ENCODE measurements at regions not wholly inside any gene's neighbourhood (a gene's known extent, or its start where the extent isn't known, plus 50 kb on each side); places are given as distances from the start of the nearest gene placed in this dataset.
A peak's percentile ranks its signal among the peaks of the same experiment; 100 is the strongest.

- H3K4me3 Mint-ChIP-seq (ENCODE audit: unreplicated experiment) = no peak overlapping the region
- H3K4me1 ChIP-seq (ENCODE audit: insufficient read depth, low read length) = no peaks in the 10 kb centered on the region
- no peaks in the 10 kb centered on the region for H3K36me3 ChIP-seq (ENCODE audit: insufficient read depth, low read length)
- H3K4me1 Mint-ChIP-seq (ENCODE audit: low read depth, unreplicated experiment) = no peaks in the 10 kb centered on the region
- H3K4me3 ChIP-seq (ENCODE audit: insufficient read depth, low read depth, low read length) = no peak overlapping the region
- H2AFZ ChIP-seq (ENCODE audit: low read depth, low read length) = no peak overlapping the region
- TF ChIP-seq EZH2 (IDR thresholded peaks at IDR 0.05; ENCODE audit: insufficient read depth, low read length) (no peak), CTCF (IDR thresholded peaks at IDR 0.05; ENCODE audit: insufficient read depth, low read depth, low read length) (no peak)
- H3K4me2 ChIP-seq (ENCODE audit: low read length) = no peak overlapping the region
- no peaks in the 10 kb centered on the region for H3K79me2 ChIP-seq (ENCODE audit: insufficient read depth, low read length)
- no peak overlapping the region for H3K9ac ChIP-seq (ENCODE audit: low read length)
- no peaks in the 10 kb centered on the region for H3K9me3 ChIP-seq (ENCODE audit: insufficient read depth, low read depth, low read length)
- DNase-seq (ENCODE audit: low read depth) = no peak
- H3K36me3 Mint-ChIP-seq (ENCODE audit: low read depth, unreplicated experiment) = no peaks in the 10 kb centered on the region
- H3K27me3 Mint-ChIP-seq (ENCODE audit: low read depth, unreplicated experiment) = no peaks in the 10 kb centered on the region
- H4K20me1 ChIP-seq (ENCODE audit: insufficient read depth, low read length) = no peaks in the 10 kb centered on the region
- H3K27me3 ChIP-seq (ENCODE audit: insufficient read depth, low read length) = no peaks in the 10 kb centered on the region
- no peak for FAIRE-seq
- H3K9me3 Mint-ChIP-seq (ENCODE audit: unreplicated experiment) = no peaks in the 10 kb centered on the region
- no peak overlapping the region for H3K27ac Mint-ChIP-seq (ENCODE audit: unreplicated experiment)
- no peak overlapping the region for H3K27ac ChIP-seq (ENCODE audit: low read depth, low read length)
Measured at GRCh38 chr2:223688094-223688835, 86.1 kb upstream of the SCG2 start.

DNA sequence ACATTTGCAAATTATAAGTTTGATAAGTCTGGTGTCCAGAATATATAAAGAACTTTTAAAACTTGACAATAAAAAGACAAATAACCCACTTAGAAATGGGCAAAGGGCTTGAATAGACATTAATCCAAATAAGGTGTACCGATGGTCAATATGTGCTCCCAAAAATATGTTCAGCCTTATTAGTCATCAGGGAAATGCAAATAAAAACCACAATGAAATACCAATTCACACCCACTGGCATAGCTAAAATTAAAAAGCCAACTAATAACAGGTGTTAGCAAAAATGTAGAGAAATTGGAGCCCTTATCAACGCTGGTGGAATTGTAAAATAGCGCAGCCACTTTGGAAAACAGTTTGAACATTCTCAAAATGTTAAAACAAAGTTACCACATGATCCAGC lies 79.0 kb upstream of the SCG2 start:
- no peak for TF ChIP-seq EZH2 (IDR thresholded peaks at IDR 0.05; ENCODE audit: insufficient read depth, low read length)
- no peaks in the 10 kb centered on the region for H3K36me3 Mint-ChIP-seq (ENCODE audit: low read depth, unreplicated experiment)
- FAIRE-seq (no peak), DNase-seq (ENCODE audit: low read depth) (peak; percentile 18)
- no peaks in the 10 kb centered on the region for H3K9me3 Mint-ChIP-seq (ENCODE audit: unreplicated experiment)
- H3K27me3 ChIP-seq (ENCODE audit: insufficient read depth, low read length) = no peaks in the 10 kb centered on the region
- no peak overlapping the region for H3K27ac Mint-ChIP-seq (ENCODE audit: unreplicated experiment)
- no peaks in the 10 kb centered on the region for H4K20me1 ChIP-seq (ENCODE audit: insufficient read depth, low read length)
- no peaks in the 10 kb centered on the region for H3K79me2 ChIP-seq (ENCODE audit: insufficient read depth, low read length)
- H3K9me3 ChIP-seq (ENCODE audit: insufficient read depth, low read depth, low read length) = no peaks in the 10 kb centered on the region
- H3K4me1 Mint-ChIP-seq (ENCODE audit: low read depth, unreplicated experiment) = no peaks in the 10 kb centered on the region
- no peaks in the 10 kb centered on the region for H3K4me1 ChIP-seq (ENCODE audit: insufficient read depth, low read length)
- no peak overlapping the region for H3K27ac ChIP-seq (ENCODE audit: low read depth, low read length)
- no peak overlapping the region for H3K4me2 ChIP-seq (ENCODE audit: low read length)
- H3K4me3 ChIP-seq (ENCODE audit: insufficient read depth, low read depth, low read length) = no peak overlapping the region
- no peaks in the 10 kb centered on the region for H3K27me3 Mint-ChIP-seq (ENCODE audit: low read depth, unreplicated experiment)
- H3K36me3 ChIP-seq (ENCODE audit: insufficient read depth, low read length) = no peaks in the 10 kb centered on the region
- H3K9ac ChIP-seq (ENCODE audit: low read length) = no peak overlapping the region
- H2AFZ ChIP-seq (ENCODE audit: low read depth, low read length) = no peak overlapping the region
- no peak overlapping the region for H3K4me3 Mint-ChIP-seq (ENCODE audit: unreplicated experiment)

- DNase-seq (ENCODE audit: low read depth) (peak; percentile 8), FAIRE-seq (no peak)
- Mint-ChIP-seq H3K9me3 (ENCODE audit: unreplicated experiment) (no peaks in the 10 kb centered on the region), H3K4me1 (ENCODE audit: low read depth, unreplicated experiment) (peaks cover 4% of the 10 kb centered on the region), H3K27ac (ENCODE audit: unreplicated experiment) (no peak overlapping the region), H3K4me3 (ENCODE audit: unreplicated experiment) (no peak overlapping the region), H3K36me3 (ENCODE audit: low read depth, unreplicated experiment) (no peaks in the 10 kb centered on the region), H3K27me3 (ENCODE audit: low read depth, unreplicated experiment) (no peaks in the 10 kb centered on the region)
- H3K27ac ChIP-seq (ENCODE audit: low read depth, low read length) = no peak overlapping the region
- H3K9me3 ChIP-seq (ENCODE audit: insufficient read depth, low read depth, low read length) = no peaks in the 10 kb centered on the region
- no peaks in the 10 kb centered on the region for H4K20me1 ChIP-seq (ENCODE audit: insufficient read depth, low read length)
- H3K27me3 ChIP-seq (ENCODE audit: insufficient read depth, low read length) = no peaks in the 10 kb centered on the region
- no peak overlapping the region for H3K4me3 ChIP-seq (ENCODE audit: insufficient read depth, low read depth, low read length)
- H2AFZ ChIP-seq (ENCODE audit: low read depth, low read length) = no peak overlapping the region
- no peaks in the 10 kb centered on the region for H3K4me1 ChIP-seq (ENCODE audit: insufficient read depth, low read length)
- no peaks in the 10 kb centered on the region for H3K36me3 ChIP-seq (ENCODE audit: insufficient read depth, low read length)
- H3K79me2 ChIP-seq (ENCODE audit: insufficient read depth, low read length) = no peaks in the 10 kb centered on the region
- TF ChIP-seq EZH2 (IDR thresholded peaks at IDR 0.05; ENCODE audit: insufficient read depth, low read length) (no peak), CTCF (IDR thresholded peaks at IDR 0.05; ENCODE audit: insufficient read depth, low read depth, low read length) (peak; percentile 61)
- no peak overlapping the region for H3K9ac ChIP-seq (ENCODE audit: low read length)
- no peak overlapping the region for H3K4me2 ChIP-seq (ENCODE audit: low read length)
Measured at GRCh38 chr2:223674998-223675609, 72.9 kb upstream of the SCG2 start.

All from astrocyte (in vitro differentiated cells and primary cell).